HG02623 (cell line): ENCODE measurements at regions not wholly inside any gene's neighbourhood (a gene's known extent, or its start where the extent isn't known, plus 50 kb on each side); places are given as distances from the start of the nearest gene placed in this dataset.

Experiments used
- ATAC-seq: cut with Tn5 transposase; IDR thresholded peaks from one replicate; pipeline ENCODE4 v1.9.1; 2021; ENCODE audit warnings: moderate library complexity; ENCODE audit not compliant: unreplicated experiment

- ATAC-seq, result no peak
Observed at GRCh38 chr14:42469637-42470426, 863.2 kb downstream of the LRFN5 start.

DNA sequence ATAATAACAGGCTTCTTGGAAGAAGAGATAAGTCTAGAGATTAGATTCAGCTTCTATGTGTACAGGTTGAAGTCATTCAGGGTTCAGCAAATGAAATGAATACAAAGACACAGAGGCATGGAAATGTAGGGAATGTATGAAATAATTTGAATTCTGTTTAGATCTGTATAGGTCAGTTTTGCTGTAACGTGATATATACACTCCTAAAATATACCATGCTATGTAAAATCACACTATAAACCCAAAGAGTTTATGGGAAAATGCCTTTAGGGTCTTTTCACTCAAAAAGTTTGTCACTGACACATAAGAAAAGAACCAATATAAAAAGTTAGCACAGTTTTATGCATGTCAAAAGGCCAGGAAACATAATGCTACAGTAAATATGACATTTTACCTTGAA, 854.0 kb downstream of the LRFN5 start:
- ATAC-seq, result no peak

- no peak for ATAC-seq
Observed at GRCh38 chr14:42459171-42459685, 852.6 kb downstream of the LRFN5 start.

- ATAC-seq, result no peak
Observed at GRCh38 chr14:42441615-42442014, 834.9 kb downstream of the LRFN5 start.

GRCh38 chr14:42437809-42438208, 831.1 kb downstream of the LRFN5 start:
- ATAC-seq, result no peak

- no peak for ATAC-seq
Observed at GRCh38 chr14:42429401-42429800, 822.7 kb downstream of the LRFN5 start.

DNA sequence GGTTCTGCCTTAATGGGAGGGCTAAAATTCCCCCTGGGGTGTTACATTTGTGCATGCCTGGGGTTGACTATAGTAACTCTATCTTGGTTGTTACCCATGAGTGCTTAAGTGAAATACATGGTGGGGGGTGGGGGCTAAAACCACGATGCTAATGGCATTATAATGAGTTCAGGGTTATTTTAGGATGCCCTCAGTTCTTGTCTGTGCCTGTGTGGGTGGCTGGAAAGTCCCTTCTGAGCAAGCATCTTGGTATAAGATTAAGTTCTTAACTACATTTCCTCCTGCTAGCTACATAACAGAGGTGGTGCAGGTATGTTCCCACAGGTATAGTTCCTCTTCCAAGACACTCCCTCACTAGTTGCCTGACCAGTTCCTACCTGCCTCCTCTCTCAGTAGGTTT, 822.3 kb downstream of the LRFN5 start:
- ATAC-seq, result peak; percentile 98

DNA sequence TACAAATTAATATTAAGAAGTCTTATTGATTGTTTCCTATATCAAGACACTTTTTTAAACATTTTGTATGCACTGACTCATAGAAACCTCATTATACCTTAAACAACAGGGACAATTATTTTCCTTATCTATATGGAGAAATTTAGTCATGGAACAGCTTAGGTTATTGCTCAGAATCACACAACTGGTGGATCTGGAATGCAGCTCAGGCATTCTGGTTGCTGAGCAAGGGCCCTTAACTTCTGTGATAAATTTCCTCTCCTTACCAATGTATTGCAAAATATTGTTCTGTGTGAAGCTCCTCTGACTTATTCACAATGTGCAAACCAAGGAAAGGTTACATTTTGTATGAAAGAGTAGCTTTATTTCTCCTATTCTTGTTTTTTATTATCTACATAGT, 817.8 kb downstream of the LRFN5 start:
- ATAC-seq, result no peak

DNA sequence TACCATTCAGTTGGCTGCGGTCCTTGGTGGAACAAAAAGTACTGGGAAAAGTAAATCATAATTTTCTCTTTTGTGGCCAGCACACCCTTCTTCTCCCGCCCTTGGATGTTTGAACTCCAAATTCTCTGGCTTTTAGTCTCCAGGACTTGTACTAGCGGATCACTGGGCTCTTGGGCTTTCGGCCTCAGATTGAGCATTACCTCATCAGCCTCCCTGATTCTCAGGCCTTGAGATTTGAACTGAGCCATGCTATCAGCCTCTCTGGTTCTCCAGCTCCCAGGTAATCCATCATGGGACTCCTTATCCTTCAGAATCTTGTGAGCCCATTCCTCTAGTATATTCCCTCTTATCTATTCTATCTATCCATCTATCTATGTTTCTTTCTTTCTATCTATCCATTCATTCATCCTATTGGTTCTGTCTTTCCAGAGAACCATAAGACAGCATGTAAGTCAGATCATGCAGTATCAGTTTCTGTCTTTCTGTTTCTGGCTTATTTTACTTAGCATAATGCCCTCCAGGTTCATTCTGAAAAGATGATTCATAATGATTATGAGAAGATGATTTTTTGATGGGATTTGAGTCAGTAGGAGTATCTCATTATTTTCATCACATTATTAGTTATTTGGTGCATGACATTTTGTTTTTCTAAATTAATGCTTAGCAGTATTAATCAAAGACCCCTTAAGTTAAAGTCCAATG, 814.9 kb downstream of the LRFN5 start:
- ATAC-seq, result no peak

GRCh38 chr14:42420071-42420470, 813.4 kb downstream of the LRFN5 start:
- ATAC-seq, result no peak

DNA sequence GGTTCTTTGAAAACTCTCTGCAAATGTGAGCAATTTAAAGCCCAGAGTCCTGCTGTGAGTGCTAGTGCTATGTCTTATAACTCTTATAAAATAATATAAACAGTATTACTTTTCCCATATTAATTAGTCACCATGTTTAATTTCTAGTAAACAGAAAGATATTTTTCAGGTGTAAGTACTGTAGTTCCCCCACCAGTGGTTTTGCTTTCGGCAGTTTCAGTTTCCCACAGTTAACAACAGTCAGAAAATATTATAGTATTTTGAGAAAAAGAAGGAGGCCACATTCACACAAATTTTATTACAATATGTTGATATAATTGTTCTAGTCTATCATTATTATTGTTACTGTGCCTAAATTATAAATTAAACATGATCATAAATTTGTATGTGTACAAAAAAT, 800.5 kb downstream of the LRFN5 start:
- peak; percentile 87 for ATAC-seq

- peak; percentile 78 for ATAC-seq
Observed at GRCh38 chr14:42391146-42391834, 784.6 kb downstream of the LRFN5 start.

- no peak for ATAC-seq
Observed at GRCh38 chr14:42378880-42379279, 772.2 kb downstream of the LRFN5 start.

DNA sequence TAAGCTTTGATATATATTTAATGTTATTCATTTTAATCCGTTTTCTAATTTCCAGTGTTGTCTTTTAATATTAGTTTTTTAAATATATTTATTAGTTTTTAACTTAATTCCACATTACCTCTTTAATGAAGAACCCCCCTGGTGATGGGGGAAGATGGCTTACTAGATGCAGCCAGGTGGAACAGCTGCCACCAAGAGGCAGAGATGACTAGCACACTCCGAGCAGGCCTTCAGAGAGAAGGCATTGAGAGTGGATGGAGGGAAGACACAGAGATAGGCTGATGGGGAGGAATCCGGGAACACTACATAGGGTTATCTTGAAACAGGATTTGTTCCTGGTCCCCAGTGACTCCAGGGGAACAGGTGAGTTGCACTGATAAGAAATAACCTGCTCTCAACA, 771.6 kb downstream of the LRFN5 start:
- ATAC-seq, result no peak

GRCh38 chr14:42374332-42374731, 767.7 kb downstream of the LRFN5 start:
- no peak for ATAC-seq

- no peak for ATAC-seq
Observed at GRCh38 chr14:42370056-42370455, 763.4 kb downstream of the LRFN5 start.

DNA sequence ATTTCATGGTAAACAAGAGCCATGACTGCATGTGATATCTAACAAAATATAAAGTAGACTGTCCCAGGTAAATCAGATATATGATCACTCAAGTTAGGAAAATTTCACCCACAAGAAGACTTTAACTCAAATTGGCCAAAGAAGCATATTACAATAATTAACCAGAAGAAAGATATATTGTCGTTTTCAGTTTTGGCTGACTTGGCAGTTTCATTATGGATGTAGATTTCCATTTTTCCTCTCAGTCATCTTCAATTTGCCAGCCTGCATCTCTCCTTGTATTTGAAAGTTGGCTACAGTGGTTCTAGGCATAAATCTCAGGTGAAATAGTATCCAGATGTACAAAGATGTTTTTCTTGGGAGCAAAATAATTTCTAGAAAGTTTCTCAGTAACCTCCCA, 761.6 kb downstream of the LRFN5 start:
- no peak for ATAC-seq

DNA sequence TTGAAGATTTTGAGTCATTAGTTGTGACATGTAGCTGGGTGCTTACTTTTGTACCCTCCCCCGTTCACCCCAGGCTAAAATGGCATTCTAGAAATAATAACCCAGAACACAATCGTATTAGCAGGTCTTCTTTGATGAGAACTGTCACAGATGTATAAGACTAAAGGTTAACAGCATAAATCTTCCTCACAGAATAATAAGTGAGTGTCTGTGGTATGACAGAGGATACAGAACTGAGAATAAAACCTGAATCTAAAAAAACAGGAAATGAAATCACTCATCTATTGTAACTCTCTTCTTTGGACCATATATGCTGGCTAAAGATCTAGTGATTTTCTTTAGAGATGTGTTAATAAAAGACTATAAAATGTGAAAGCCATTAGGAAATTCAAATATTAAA, 746.6 kb downstream of the LRFN5 start:
- ATAC-seq, result peak; percentile 86

GRCh38 chr14:42335918-42336317, 729.2 kb downstream of the LRFN5 start:
- ATAC-seq, result no peak

GRCh38 chr14:42334931-42335330, 728.3 kb downstream of the LRFN5 start:
- no peak for ATAC-seq

DNA sequence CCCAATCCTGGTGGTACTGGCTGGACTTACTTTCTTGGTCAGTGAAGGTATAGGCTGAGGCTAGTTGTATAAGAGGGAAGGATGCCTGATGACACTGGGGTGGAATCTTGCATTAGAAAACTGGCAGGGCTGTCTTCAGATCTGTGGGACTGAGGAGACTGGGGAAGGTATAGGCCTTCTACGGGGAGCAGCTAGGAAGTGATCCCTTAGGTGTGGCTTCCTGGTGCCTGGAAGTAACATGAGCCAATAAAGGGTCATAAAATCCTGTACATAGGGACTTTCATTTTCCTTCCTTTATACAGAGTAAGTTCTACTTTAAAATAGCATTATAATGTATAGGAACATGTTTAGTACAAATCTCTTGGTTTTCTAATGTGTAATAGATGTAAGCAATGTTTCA, 716.8 kb downstream of the LRFN5 start:
- ATAC-seq, result no peak
